GM18526 (cell line): ENCODE measurements at regions not wholly inside any gene's neighbourhood (a gene's known extent, or its start where the extent isn't known, plus 50 kb on each side); places are given as distances from the start of the nearest gene placed in this dataset.

Experiments
- POLR2A ChIP-seq: IDR thresholded peaks from 3 replicates; pipeline ENCODE4 v1.6.1; 2011; ENCODE audit not compliant: insufficient read length; ENCODE audit errors: extremely low read depth

GRCh38 chr14:71165121-71166031, 258.1 kb downstream of the PCNX1 start:
- TF ChIP-seq POLR2A = no peak

- no peak for TF ChIP-seq POLR2A
Observed at GRCh38 chr14:71166180-71166837, 259.1 kb downstream of the PCNX1 start.

DNA sequence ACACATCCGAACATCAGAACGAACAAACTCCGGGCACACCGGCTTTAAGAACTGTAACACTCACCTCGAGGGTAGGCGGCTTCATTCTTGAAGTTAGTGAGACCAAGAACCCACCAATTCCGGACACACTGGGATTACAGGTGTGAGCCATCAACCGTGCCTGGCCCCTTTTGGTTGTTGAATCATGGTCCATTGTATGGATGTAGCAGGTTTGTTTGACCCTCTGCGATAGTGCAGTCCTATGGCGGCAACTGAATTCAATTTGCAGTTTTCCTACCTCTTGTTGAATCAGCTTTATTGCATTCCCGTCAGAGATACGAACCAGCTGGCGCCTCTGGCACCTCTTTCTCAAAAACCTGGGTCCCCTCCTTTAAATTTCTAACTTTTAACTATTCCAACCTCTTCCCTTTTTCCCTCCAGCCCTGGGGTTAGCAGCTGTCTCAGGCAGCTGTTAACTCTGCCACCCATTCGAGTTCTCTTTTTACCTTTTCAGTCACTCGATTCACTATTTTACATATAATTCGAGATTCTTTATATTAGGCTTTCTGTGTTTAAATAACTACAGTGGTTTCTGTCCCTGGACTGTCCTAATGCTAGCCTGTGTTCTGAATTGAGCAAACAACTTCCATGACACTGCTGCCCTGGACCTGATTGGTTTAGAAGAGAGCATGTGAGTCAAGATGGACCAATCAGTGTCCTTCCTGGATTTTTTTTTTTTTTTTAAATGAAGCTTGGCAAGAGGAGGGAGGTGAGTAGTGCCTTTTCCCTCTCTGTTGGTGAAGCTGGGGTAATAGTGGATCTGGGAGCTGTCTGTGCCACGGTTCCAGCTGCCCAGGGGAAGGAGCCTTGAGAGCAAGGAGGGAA, 261.5 kb downstream of the PCNX1 start:
- TF ChIP-seq POLR2A = no peak

DNA sequence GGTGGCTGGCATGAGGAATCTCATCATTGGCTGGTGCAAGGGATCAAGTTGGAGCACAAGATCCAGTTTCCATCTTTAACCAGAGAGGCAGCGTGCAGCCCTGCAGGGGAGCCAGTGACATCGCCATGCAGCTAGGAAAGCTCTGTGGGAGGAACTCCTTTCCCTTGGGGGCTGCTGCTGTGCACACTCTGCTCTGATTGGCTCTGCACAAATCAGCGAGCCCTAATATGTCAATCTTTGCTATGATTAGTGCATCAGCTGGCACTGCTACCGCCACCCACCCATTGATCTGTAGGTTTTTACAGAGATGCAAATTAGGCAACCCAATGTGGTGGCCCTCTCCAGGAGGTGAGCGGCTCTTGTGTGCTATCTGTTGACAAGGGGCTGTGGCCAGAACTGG, 262.6 kb downstream of the PCNX1 start:
- no peak for TF ChIP-seq POLR2A

DNA sequence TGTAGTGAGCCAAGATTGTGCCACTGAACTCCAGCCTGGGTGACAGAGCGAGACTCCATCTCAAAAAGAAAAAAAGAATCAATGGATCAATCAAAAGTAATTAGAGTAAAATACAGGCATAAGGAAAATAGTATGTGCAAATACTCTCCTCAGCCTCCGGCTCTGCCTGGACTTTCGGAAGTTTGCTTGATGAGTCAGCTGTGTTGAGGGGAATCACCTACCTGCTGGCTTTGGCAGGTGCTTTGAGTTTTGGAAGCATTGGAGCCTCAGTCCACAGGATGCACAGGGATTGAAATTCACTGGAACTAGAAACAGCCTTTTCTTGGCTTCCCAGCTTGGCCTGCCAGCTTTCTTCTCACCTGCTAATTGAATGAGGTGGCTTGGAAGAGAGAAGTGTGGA, 268.2 kb downstream of the PCNX1 start:
- TF ChIP-seq POLR2A = no peak

DNA sequence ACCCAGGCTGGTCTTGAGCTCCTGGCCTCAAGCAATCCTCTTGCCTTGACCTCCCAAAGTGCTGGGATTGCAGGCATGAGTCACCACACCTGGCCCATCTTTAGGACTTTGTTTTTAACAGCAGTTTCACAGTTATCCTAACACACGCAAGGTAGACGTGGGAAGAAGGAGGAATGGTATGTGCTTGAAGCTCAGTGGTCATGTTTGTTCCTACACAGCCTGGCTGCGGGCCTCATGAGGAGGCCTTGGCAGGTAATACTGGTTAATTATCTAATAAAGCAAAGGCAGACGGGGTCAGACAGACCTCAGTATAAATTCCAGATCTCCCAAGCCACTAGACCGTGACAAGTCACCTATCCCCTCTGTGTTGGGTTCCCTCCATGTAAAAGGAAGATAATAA, 271.8 kb downstream of the PCNX1 start:
- no peak for TF ChIP-seq POLR2A

- no peak for TF ChIP-seq POLR2A
Observed at GRCh38 chr14:71180397-71180796, 273.1 kb downstream of the PCNX1 start.

GRCh38 chr14:71181215-71182003, 274.1 kb downstream of the PCNX1 start:
- TF ChIP-seq POLR2A = no peak

DNA sequence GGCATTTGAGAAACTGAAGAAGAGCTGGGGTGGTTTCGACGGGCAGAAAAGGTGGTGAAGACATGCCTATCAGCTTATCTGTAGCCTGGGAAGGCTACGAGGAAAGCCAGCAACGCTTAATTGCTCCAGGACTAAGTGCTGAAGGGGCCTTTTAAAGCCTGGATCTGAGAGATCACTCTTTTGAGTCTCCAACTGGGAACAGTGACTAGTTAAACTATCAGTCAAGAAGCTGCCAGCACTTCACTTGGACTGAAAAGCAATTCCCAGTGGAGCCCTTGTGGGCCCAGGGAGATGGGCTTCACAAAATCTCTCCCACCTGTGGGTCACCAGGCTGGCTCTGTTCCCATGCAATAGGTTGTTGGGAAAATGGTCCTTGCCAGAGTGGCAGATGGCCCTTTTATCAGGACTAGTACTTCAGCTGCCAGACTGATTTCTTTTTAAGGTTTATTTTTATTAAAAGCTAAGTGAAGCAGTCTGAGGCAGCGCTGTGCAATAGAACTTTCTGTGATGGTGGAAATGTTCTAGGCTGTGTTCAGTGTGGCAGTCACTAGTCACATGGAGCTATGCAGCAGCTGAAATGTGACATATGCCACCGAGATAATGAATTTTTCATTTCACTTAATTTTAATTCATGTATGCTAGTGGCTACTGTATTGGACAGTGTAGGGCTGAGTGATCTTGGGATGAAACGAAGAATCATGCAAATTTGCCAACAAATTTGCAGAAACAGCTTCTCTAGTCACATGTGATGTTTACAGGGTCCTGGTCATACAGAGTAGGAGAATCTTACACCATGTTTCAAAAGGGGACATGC, 276.8 kb downstream of the PCNX1 start:
- TF ChIP-seq POLR2A = no peak

DNA sequence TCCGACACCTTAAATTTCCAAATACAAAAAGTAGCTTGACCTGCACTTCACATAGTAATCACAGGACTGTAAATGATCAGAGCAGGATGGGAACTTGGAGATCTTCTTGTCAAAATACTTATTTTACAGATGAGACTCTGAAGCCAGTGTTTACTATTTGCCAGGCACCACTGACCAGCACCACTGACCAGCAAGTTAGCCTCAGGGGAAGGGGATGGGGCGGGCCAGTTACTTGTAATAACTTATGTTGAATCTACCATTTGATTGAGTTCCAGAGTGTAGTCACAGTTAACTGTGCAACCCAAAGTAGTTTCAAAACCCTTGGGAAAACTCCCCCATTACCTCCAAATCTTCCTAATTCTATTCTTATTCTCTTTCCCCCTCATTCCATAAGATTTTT, 278.4 kb downstream of the PCNX1 start:
- TF ChIP-seq POLR2A = no peak

GRCh38 chr14:71187633-71188356, 280.5 kb downstream of the PCNX1 start:
- TF ChIP-seq POLR2A = no peak

- no peak for TF ChIP-seq POLR2A
Observed at GRCh38 chr14:71190770-71191374, 283.6 kb downstream of the PCNX1 start.

DNA sequence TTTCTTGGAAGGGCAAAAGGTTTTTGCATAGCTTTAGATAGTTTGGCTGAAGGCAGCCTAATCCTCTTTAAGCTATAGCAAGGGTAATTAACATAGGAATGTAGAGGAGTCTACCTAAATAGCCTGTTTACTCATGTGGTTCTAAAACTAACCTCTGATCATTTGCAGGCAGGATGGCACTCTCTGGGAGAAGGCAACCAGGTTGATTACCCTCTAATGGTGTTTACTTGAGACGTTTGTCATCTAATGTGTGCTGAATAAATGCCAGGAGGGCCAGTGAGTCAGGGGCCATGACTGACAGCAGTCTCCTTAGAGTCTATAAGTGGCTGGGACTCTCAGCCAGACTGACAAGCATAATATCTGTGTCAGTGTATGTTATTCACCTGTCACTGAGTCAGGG, 286.4 kb downstream of the PCNX1 start:
- no peak for TF ChIP-seq POLR2A
